LNCAP (cell line): ENCODE measurements at regions not wholly inside any gene's neighbourhood (a gene's known extent, or its start where the extent isn't known, plus 50 kb on each side); places are given as distances from the start of the nearest gene placed in this dataset.

ENCODE experiments used
- TF ChIP-seq, protein P1 (sequence below): fragments of 450-650 bp; IDR thresholded peaks from 2 replicates; pipeline ENCODE4 v1.5.1; 2017; ENCODE audit warnings: mild to moderate bottlenecking

DNA sequence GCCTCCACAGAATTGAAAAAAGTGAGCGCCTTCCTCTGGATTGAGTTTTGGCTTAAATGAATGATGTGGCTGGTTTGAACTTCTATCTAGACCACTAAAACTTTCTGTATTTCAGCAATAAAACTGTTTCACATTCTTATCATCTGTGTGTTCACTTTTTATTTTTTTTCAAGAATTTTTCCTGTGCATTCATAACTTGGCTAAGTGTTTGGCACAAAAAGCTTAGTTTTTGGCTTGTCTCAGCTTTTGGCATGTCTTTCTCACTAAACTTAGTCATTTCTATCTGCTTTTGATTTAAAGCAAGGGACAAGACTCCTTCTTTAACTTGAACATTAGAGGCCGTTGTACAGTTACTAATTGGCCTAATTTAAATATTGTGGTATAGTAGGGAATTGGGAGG is 1015.1 kb downstream of the EPHA7 start:
- TF ChIP-seq, protein P1, sequence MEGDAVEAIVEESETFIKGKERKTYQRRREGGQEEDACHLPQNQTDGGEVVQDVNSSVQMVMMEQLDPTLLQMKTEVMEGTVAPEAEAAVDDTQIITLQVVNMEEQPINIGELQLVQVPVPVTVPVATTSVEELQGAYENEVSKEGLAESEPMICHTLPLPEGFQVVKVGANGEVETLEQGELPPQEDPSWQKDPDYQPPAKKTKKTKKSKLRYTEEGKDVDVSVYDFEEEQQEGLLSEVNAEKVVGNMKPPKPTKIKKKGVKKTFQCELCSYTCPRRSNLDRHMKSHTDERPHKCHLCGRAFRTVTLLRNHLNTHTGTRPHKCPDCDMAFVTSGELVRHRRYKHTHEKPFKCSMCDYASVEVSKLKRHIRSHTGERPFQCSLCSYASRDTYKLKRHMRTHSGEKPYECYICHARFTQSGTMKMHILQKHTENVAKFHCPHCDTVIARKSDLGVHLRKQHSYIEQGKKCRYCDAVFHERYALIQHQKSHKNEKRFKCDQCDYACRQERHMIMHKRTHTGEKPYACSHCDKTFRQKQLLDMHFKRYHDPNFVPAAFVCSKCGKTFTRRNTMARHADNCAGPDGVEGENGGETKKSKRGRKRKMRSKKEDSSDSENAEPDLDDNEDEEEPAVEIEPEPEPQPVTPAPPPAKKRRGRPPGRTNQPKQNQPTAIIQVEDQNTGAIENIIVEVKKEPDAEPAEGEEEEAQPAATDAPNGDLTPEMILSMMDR = no peak

DNA sequence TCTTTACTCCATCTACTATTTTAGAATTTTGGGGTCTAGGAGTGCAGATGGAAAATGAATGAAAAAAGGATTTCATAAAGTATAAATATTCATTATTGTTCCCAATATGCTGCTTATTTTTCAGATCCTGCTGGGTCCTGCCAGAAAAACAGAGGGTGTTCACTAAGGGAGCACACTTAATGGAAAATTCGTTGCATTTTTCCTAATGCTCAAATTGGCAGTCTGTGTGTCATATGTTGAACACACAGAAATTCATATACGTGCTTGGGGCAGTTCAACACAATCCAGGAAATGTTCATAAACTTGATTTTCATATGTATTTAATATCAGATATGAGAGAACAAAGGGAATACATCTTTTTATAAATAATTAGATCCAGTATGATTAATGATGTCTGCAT is 1019.4 kb downstream of the EPHA7 start:
- TF ChIP-seq, protein P1 = no peak

DNA sequence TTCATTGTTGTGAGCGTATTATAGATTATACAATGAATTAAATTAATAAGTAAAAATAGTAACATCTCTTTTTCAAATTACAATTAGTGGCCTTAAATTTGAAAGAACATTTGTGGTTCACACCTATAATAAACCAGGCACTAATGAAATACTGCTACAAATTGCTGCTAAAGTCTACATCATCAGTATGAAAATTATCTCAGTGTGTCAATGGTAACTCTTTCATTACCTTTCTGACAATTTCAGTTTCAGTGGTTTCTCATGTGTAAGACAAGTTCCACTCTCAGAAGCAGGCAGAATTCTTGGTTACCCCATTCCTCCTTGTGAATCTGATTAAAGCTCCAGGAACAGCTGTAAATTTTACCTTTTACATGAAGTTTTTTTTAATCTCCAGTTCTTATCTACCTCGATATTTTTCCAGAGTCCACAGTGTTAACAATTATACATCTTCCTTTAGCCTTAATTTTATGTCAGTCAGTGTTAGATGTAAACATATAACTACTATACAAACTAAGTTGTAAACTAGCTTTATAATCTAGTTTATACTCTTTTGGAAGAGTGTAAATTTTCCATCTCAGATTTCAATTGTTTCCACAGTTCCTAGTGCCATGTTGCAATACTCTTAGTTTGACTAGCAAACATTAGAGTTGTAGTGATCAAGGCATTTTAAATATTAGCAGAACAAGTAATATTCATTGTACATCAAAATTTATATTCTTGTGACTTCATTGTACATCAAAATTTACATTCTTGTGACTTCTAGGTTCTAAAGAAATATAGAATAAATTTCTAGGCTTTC is 1038.4 kb downstream of the EPHA7 start:
- TF ChIP-seq, protein P1 = no peak

DNA sequence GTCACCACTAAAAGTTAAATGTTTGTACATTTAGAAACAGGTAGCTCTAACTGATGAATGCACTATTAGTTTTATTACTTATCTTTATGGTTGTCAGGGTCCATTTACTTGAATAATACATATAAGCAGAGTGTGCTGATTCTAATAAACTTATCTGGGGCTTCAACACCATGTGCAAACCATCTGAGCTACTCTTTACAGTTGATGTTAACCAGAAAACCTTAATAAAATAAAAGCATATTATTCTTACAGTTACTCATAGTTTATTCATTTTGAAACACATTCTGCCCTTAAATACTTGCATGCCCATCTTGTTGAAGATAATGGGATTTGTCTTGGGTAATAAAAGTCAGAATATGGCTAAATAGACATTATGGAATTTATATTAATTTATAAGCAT is 1042.2 kb downstream of the EPHA7 start:
- TF ChIP-seq, protein P1 = no peak

DNA sequence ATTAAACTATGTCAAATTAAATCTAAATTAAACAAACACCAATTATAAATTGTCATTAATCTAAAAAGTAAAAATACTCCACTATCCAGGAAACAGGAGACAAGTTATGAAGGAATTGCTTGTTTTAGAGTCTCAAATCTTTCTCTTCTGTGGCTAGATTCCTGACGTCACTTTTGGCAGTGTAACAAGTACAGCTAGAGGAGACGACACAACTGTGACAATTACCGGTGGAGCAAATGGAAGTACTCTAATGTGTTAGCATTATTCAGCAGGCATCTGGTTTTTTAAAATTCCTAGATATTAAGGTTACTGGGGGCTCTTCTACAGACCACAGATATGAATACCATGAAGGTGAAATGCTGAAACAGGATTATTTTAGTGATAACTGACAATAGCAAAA is 1042.7 kb downstream of the EPHA7 start:
- TF ChIP-seq, protein P1 = no peak

DNA sequence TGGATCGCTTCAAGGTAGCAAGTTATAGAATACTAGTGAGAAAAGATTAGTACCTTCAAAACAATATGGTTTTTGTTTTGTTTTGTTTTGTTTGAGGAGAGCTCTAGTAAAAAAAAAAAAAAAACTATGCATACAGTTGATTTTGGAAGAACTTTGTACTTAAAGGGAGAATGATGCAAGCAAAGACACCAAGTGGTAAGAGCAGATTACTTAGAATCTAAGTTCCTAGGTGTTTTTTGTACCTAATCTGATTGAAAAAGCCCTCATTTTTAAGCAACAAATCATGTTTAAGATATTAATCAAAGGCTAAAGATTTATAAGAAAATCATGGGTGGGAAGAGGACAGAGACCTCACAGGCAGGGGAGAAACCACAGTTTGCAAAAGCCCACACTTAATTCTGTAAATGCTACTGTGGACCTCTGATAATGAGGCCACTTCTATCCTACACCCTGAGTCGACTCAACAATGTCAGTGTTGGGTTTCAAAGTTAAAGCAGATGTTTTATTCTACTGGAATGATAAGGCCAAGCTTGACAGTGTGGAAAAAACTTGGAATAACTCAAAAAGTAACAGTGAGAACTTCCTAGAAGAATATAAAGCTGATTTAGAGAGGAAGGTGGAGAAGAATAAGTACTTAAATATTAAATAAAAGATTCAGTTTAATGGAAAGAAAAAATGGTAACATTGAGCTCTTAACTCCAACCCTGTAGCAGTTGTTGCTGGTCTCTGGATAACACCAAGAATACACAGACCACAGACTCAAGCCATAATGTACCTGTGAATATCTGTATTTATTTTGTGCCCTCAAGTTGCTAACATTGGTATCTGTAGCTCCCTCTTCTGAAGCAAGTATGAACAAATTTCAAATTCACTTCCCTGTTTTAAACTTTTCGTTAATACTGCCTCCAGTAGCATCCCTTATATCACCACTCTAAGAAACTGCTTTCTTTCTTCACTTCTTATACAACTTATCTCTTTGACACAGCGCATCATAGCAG is 1047.8 kb downstream of the EPHA7 start:
- TF ChIP-seq, protein P1 = no peak

DNA sequence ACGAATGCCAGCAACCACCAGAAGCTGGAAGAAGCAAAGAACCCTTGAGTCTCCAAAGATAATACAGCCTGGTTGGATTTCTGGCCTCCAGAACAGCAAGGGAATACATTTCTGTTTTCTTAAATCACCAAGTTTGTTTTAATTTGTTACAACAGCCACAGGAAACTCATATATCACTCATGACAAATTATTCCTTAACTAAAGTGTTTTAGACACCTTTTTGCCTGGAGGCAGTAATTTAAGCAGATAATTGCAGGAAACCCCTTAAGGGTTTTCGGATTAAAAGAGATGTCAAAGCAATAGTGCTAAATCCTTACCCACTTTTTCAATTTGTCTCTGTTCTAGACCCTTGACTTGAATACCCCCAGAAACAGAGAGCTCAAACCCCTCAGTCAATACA is 1050.0 kb downstream of the EPHA7 start:
- TF ChIP-seq, protein P1 = no peak
